Uterus (tissue), 3 donors: ENCODE measurements at regions not wholly inside any gene's neighbourhood (a gene's known extent, or its start where the extent isn't known, plus 50 kb on each side); places are given as distances from the start of the nearest gene placed in this dataset.
"Not testable (repeated sequence)": the region's sequence is repeated elsewhere in the genome, so short reads cannot be mapped to it uniquely, and the experiment has no call there.

Source experiments
- DNase-seq, 2 donors: peaks; one replicate each; pipeline ENCODE4 v3.0.0-alpha.2; 2019 to 2020
- H3K27ac ChIP-seq, 2 donors: fragments of 200-600 bp; sonication (generic); 1 replicate in 1 of 2; 2 replicates in 1 of 2; pipeline ENCODE4 v1.5.1; 2016 to 2018
- H3K27me3 ChIP-seq, 2 donors: fragments of 200-600 bp; sonication (generic); one replicate each; pipeline ENCODE4 v1.5.1; 2018 to 2019; ENCODE audit warnings: control low read depth in 1 of 2
- H3K36me3 ChIP-seq, 2 donors: fragments of 200-600 bp; sonication (generic); one replicate each; pipeline ENCODE4 v1.5.1; 2019; ENCODE audit warnings: control low read depth in 1 of 2
- H3K4me1 ChIP-seq, 2 donors: fragments of 200-600 bp; sonication (generic); one replicate each; pipeline ENCODE4 v1.5.1; 2018 to 2019; ENCODE audit warnings: control low read depth in 1 of 2
- H3K4me3 ChIP-seq, 2 donors: fragments of 200-600 bp; sonication (generic); 1 replicate in 1 of 2; 2 replicates in 1 of 2; pipeline ENCODE4 v1.5.1; 2018 to 2019; ENCODE audit warnings: mild to moderate bottlenecking in 1 of 2
- H3K9me3 ChIP-seq, 2 donors: fragments of 200-600 bp; sonication (generic); one replicate each; pipeline ENCODE4 v1.5.1; 2019; ENCODE audit warnings: control low read depth in 1 of 2
- POLR2A ChIP-seq, 2 donors: fragments of 450-650 bp; IDR thresholded peaks; one replicate each; pipeline ENCODE4 v1.6.1; 2016; ENCODE audit warnings: antibody characterized with exemption in 2 of 2, mild to moderate bottlenecking in 1 of 2, moderate library complexity in 1 of 2
- intact Hi-C: fragments of 100-400 bp; cut with DNase I; formaldehyde crosslinking; loops from one replicate; pipeline ENCODE4 v1.15.1; 2023; ENCODE audit warnings: low total_unique reads
- TF ChIP-seq, protein P1 (sequence below), 4 experiments: fragments of 200-600 bp in 2 of 4; fragments of 450-650 bp in 2 of 4; sonication (generic) in 2 of 4; IDR thresholded peaks; one replicate each; pipeline ENCODE4 v1.5.1; 2016 to 2019; ENCODE audit warnings: antibody characterized with exemption in 4 of 4, mild to moderate bottlenecking in 2 of 4, moderate library complexity in 1 of 4
- donor health status: DM: yes; HTN: yes; CAD: no.

GRCh38 chr7:81231301-81231838, 312.5 kb upstream of the SEMA3C start:
- Histone ChIP-seq H3K27me3 (no peaks in the 10 kb centered on the region), H3K27ac (no peak overlapping the region), H3K4me3 (no peak overlapping the region), H3K9me3 (no peaks in the 10 kb centered on the region), H3K4me1 (no peaks in the 10 kb centered on the region), H3K36me3 (no peaks in the 10 kb centered on the region)
- no peak for DNase-seq
- intact Hi-C loops: no loop called here
- no peak for TF ChIP-seq POLR2A (IDR thresholded peaks at IDR 0.05)
- TF ChIP-seq, protein P1, sequence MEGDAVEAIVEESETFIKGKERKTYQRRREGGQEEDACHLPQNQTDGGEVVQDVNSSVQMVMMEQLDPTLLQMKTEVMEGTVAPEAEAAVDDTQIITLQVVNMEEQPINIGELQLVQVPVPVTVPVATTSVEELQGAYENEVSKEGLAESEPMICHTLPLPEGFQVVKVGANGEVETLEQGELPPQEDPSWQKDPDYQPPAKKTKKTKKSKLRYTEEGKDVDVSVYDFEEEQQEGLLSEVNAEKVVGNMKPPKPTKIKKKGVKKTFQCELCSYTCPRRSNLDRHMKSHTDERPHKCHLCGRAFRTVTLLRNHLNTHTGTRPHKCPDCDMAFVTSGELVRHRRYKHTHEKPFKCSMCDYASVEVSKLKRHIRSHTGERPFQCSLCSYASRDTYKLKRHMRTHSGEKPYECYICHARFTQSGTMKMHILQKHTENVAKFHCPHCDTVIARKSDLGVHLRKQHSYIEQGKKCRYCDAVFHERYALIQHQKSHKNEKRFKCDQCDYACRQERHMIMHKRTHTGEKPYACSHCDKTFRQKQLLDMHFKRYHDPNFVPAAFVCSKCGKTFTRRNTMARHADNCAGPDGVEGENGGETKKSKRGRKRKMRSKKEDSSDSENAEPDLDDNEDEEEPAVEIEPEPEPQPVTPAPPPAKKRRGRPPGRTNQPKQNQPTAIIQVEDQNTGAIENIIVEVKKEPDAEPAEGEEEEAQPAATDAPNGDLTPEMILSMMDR (IDR thresholded peaks at IDR 0.05): no peak

DNA sequence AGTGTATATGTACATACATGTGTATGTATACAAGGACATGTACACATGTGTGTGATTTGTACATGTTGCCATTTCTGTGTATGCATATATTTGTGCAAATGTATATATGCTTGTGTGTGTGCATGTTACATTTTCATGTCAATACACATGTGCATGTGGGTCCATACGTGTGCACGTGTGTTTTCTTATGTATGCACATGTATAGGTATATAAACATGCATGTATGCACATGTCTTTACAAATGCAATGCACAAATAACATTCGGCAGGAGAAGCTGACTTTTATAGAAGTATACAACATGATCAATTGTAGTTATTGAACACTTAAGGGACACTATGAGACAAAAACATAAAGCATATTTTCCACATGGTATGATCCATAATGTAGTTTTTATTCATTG, 307.4 kb upstream of the SEMA3C start:
- H3K4me1 ChIP-seq: no peaks in the 10 kb centered on the region
- no peak for DNase-seq
- intact Hi-C loops: no loop called here
- H3K27me3 ChIP-seq: no peaks in the 10 kb centered on the region
- H3K9me3 ChIP-seq: no peaks in the 10 kb centered on the region
- no peak for TF ChIP-seq POLR2A (IDR thresholded peaks at IDR 0.05)
- TF ChIP-seq, protein P1 (IDR thresholded peaks at IDR 0.05): no peak
- H3K27ac ChIP-seq: no peak overlapping the region
- H3K36me3 ChIP-seq: no peaks in the 10 kb centered on the region
- H3K4me3 ChIP-seq: no peak overlapping the region

GRCh38 chr7:81222692-81223091, 303.8 kb upstream of the SEMA3C start:
- intact Hi-C loops, H3K36me3 ChIP-seq, DNase-seq, H3K27me3 ChIP-seq, H3K27ac ChIP-seq, H3K4me1 ChIP-seq, H3K9me3 ChIP-seq, H3K4me3 ChIP-seq: not testable (repeated sequence)

DNA sequence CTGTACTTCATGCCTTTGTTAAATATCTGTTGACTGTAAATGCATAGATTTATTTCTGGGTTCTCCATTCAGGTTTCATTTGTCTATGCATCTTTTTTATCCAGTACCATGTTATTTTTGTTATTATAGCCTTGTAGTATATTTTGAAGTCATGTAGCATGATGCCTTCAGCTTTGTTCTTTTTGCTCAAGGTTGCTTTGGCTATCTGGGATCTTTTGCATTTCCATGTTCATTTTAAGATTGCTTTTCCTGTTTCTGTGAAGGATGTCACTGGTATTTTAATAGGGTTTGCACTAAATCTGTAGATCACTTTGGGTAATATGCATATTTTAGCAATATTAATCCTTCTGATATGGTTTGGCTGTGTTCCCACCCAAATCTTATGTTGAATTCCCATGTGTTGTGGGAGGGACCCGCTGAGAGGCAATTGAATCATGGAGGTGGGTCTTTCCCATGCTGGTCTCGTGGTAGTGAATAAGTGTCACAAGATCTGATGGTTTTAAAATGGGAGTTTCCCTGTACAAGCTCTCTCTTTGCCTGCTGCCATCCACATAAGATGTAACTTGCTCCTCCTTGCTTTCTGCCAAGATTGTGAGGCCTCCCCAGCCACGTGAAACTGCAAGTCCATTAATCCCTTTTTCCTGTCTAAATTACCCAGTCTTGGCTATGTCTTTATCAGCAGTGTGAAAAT, 302.8 kb upstream of the SEMA3C start:
- no peak for DNase-seq
- no peak overlapping the region for H3K27ac ChIP-seq
- intact Hi-C loops: no loop called here
- no peaks in the 10 kb centered on the region for H3K9me3 ChIP-seq
- H3K4me3 ChIP-seq: no peak overlapping the region
- no peaks in the 10 kb centered on the region for H3K36me3 ChIP-seq
- no peaks in the 10 kb centered on the region for H3K4me1 ChIP-seq
- H3K27me3 ChIP-seq: no peaks in the 10 kb centered on the region
- TF ChIP-seq, protein P1 (IDR thresholded peaks at IDR 0.05): no peak
- no peak for TF ChIP-seq POLR2A (IDR thresholded peaks at IDR 0.05)

GRCh38 chr7:81218480-81219106, 299.7 kb upstream of the SEMA3C start:
- H3K9me3 ChIP-seq: no peaks in the 10 kb centered on the region
- no peaks in the 10 kb centered on the region for H3K27me3 ChIP-seq
- H3K27ac ChIP-seq: no peak overlapping the region
- H3K4me1 ChIP-seq: no peaks in the 10 kb centered on the region
- no peaks in the 10 kb centered on the region for H3K36me3 ChIP-seq
- intact Hi-C loops: no loop called here
- H3K4me3 ChIP-seq: no peak overlapping the region
- no peak for DNase-seq
- TF ChIP-seq, protein P1 (IDR thresholded peaks at IDR 0.05): no peak
- TF ChIP-seq POLR2A (IDR thresholded peaks at IDR 0.05): no peak
